Mammary epithelial cell (primary cell): ENCODE measurements at regions not wholly inside any gene's neighbourhood (a gene's known extent, or its start where the extent isn't known, plus 50 kb on each side); places are given as distances from the start of the nearest gene placed in this dataset.

Experiments
- EZH2 ChIP-seq: IDR thresholded peaks from 2 replicates; pipeline ENCODE4 v1.6.1; 2012; ENCODE audit warnings: low read length, inconsistent platforms, borderline replicate concordance
- TF ChIP-seq, protein P1 (sequence below), 2 donors: IDR thresholded peaks in 1 of 2; conservative IDR thresholded peaks in 1 of 2; 2 replicates each; pipeline ENCODE4 v1.5.1; 2011 to 2012; ENCODE audit warnings: inconsistent platforms in 2 of 2, low read length in 2 of 2, mild to moderate bottlenecking in 2 of 2, control low read depth in 1 of 2, low read depth in 1 of 2; ENCODE audit not compliant: insufficient read depth in 1 of 2; ENCODE audit errors: extremely low read depth in 1 of 2

DNA sequence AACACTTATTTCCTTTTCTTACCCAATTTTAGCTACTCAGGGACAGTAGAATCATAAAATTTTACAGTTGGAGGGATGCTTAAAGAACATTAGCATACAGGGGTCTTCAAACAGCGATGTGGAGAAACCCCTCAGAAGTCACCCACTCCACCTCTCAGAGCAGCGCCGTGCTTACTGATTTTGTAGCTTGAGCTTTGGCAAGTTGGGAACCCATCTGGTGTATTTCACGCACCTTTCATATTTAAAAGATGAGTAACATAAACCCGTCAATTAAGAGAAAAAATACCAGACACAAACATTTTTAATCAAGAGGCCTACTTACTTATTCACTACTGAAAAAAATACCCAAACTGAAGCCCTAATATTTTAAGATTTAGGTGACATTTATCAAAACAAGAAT lies 80.9 kb downstream of the ADAMTS15 start:
- TF ChIP-seq, protein P1, sequence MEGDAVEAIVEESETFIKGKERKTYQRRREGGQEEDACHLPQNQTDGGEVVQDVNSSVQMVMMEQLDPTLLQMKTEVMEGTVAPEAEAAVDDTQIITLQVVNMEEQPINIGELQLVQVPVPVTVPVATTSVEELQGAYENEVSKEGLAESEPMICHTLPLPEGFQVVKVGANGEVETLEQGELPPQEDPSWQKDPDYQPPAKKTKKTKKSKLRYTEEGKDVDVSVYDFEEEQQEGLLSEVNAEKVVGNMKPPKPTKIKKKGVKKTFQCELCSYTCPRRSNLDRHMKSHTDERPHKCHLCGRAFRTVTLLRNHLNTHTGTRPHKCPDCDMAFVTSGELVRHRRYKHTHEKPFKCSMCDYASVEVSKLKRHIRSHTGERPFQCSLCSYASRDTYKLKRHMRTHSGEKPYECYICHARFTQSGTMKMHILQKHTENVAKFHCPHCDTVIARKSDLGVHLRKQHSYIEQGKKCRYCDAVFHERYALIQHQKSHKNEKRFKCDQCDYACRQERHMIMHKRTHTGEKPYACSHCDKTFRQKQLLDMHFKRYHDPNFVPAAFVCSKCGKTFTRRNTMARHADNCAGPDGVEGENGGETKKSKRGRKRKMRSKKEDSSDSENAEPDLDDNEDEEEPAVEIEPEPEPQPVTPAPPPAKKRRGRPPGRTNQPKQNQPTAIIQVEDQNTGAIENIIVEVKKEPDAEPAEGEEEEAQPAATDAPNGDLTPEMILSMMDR (conservative IDR thresholded peaks at IDR 0.05 in 1 of 2, IDR thresholded peaks at IDR 0.05 in 1 of 2; ENCODE audit: extremely low read depth in 1 of 2, insufficient read depth in 1 of 2, low read depth in 1 of 2, low read length in 2 of 2) = no peak
- TF ChIP-seq EZH2 = no peak
